CD8-positive, alpha-beta memory T cell (primary cell): ENCODE measurements at regions not wholly inside any gene's neighbourhood (a gene's known extent, or its start where the extent isn't known, plus 50 kb on each side); places are given as distances from the start of the nearest gene placed in this dataset.
"Not testable (repeated sequence)": the region's sequence is repeated elsewhere in the genome, so short reads cannot be mapped to it uniquely, and the experiment has no call there.

Experiments used
- CTCF ChIA-PET: fragments of 350-600 bp; sonication (Branson Sonifier 250); formaldehyde crosslinking; loops from one replicate; lab custom pipeline; 2021; ENCODE audit warnings: antibody characterized with exemption; lab: Charles Lee
- POLR2A ChIA-PET: fragments of 350-600 bp; sonication (Branson Sonifier 250); formaldehyde crosslinking; loops from one replicate; lab custom pipeline; 2021; ENCODE audit warnings: antibody characterized with exemption; lab: Charles Lee
- DNase-seq, 5 donors: peaks; one replicate each; pipeline versions ENCODE4 v3.0.0 to v3.0.0-alpha.2; 2020 to 2022; ENCODE audit warnings: mixed read lengths in 1 of 5
- H3K27ac ChIP-seq: one replicate; pipeline ENCODE4 v1.7.0; 2013; ENCODE audit warnings: low read depth, mild to moderate bottlenecking, low read length, moderate library complexity
- H3K27me3 ChIP-seq: 2 replicates; pipeline ENCODE4 v1.7.0; 2013; ENCODE audit warnings: low read length, mild to moderate bottlenecking; ENCODE audit not compliant: insufficient read depth, poor library complexity, severe bottlenecking
- H3K36me3 ChIP-seq: 2 replicates; pipeline ENCODE4 v1.7.0; 2013; ENCODE audit warnings: mild to moderate bottlenecking, low read length, moderate library complexity; ENCODE audit not compliant: insufficient read depth
- H3K4me1 ChIP-seq: 2 replicates; pipeline ENCODE4 v1.7.0; 2013; ENCODE audit warnings: mild to moderate bottlenecking, low read length, moderate library complexity; ENCODE audit not compliant: insufficient read depth
- H3K4me3 ChIP-seq: 2 replicates; pipeline ENCODE4 v1.7.0; 2013; ENCODE audit warnings: mild to moderate bottlenecking, low read length
- H3K9me3 ChIP-seq: 2 replicates; pipeline ENCODE4 v1.7.0; 2013; ENCODE audit warnings: mild to moderate bottlenecking, low read length
- H3K27ac Mint-ChIP-seq, 8 donors: one replicate each; pipeline ENCODE4 v1.8.0; 2020 to 2021; ENCODE audit warnings: mixed read lengths in 8 of 8, mild to moderate bottlenecking in 6 of 8, inconsistent platforms in 3 of 8, moderate library complexity in 3 of 8
- H3K27me3 Mint-ChIP-seq, 2 donors: one replicate each; pipeline ENCODE4 v1.8.0; 2020 to 2021; ENCODE audit warnings: mixed read lengths in 2 of 2, mild to moderate bottlenecking in 1 of 2, moderate library complexity in 1 of 2
- H3K36me3 Mint-ChIP-seq, 3 donors: one replicate each; pipeline ENCODE4 v1.8.0; 2020 to 2021; ENCODE audit warnings: mixed read lengths in 3 of 3, inconsistent platforms in 1 of 3, mild to moderate bottlenecking in 1 of 3
- H3K4me1 Mint-ChIP-seq, 3 donors: one replicate each; pipeline ENCODE4 v1.8.0; 2020 to 2021; ENCODE audit warnings: mixed read lengths in 3 of 3, inconsistent platforms in 1 of 3, mild to moderate bottlenecking in 1 of 3
- H3K4me3 Mint-ChIP-seq, 7 donors: one replicate each; pipeline ENCODE4 v1.8.0; 2020 to 2021; ENCODE audit warnings: mixed read lengths in 7 of 7, mild to moderate bottlenecking in 6 of 7, moderate library complexity in 4 of 7, inconsistent platforms in 2 of 7
- H3K9me3 Mint-ChIP-seq, 5 donors: one replicate each; pipeline ENCODE4 v1.8.0; 2020 to 2022; ENCODE audit warnings: mixed read lengths in 5 of 5, mild to moderate bottlenecking in 3 of 5, moderate library complexity in 2 of 5, inconsistent platforms in 1 of 5

DNA sequence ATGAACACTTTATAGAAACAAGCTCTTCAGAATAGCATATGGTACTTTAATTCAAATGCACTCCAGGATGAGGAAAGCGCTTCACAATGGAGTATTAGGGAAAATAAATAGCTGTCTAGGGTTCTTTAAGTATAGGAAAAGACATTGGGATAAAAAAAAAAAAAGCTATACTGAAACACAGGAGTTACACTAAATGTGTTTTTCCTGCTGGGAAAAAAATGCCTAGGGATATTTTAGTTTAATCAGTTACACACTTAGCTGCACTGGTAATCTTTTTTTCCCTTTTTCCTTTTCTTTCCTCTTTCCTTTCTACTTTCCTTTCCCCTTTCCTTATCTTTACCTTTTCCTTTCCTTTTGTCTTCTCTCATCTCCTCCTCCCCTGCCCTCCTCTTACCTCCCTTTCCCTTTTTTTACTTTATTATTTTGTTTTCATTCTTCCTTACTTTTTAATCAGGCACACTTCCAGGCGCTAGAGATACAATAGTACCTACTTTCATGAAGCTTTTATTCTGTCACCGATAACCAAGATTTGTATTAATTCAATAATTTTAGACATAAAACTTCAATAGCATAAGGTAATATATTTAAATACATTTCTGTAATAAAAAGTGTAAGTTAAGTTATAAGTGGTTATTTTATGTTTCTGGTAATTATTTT is 758.7 kb downstream of the CDH18 start:
- H3K4me3 ChIP-seq = no peak overlapping the region
- H3K36me3 Mint-ChIP-seq = no peaks in the 10 kb centered on the region
- CTCF ChIA-PET = no interaction called here
- no peaks in the 10 kb centered on the region for H3K36me3 ChIP-seq
- H3K27ac Mint-ChIP-seq = no peak overlapping the region
- peaks cover 2 to 11% (median 8%) of the 10 kb centered on the region in 5 donors for H3K9me3 Mint-ChIP-seq
- no peak for DNase-seq
- no peaks in the 10 kb centered on the region for H3K27me3 ChIP-seq
- POLR2A ChIA-PET = no interaction called here
- H3K9me3 ChIP-seq = no peaks in the 10 kb centered on the region
- no peaks in the 10 kb centered on the region for H3K27me3 Mint-ChIP-seq
- no peaks in the 10 kb centered on the region for H3K4me1 ChIP-seq
- H3K27ac ChIP-seq = no peak overlapping the region
- no peaks in the 10 kb centered on the region for H3K4me1 Mint-ChIP-seq
- H3K4me3 Mint-ChIP-seq = no peak overlapping the region

DNA sequence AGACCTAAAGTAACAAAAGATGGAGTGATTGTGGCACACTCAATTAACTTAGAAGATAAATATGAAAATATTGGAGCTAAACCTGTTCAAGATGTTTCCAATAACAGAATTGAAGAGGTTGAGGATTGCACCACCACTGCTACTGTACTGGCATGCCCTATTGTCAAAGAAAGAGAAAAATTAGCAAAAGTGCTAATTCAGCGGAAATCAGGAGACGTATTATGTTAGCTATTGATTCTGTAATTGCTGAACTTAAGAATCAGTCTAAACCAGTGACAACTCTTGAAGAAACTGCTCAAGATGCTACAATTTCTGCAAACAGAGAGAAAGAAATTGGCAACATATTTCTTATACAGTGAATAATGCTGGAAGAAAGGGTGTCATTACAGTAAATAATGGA is 754.4 kb downstream of the CDH18 start:
- Mint-ChIP-seq H3K4me1 (no peaks in the 10 kb centered on the region), H3K36me3 (no peaks in the 10 kb centered on the region), H3K27ac (no peak overlapping the region), H3K4me3 (no peak overlapping the region), H3K27me3 (no peaks in the 10 kb centered on the region), H3K9me3 (peaks cover 2 to 16% (median 11%) of the 10 kb centered on the region in 5 donors)
- H3K4me3 ChIP-seq = no peak overlapping the region
- no peaks in the 10 kb centered on the region for H3K27me3 ChIP-seq
- H3K27ac ChIP-seq = no peak overlapping the region
- no peak for DNase-seq
- H3K4me1 ChIP-seq = no peaks in the 10 kb centered on the region
- H3K36me3 ChIP-seq = no peaks in the 10 kb centered on the region
- H3K9me3 ChIP-seq = no peaks in the 10 kb centered on the region
- ChIA-PET POLR2A (no interaction called here), CTCF (no interaction called here)

DNA sequence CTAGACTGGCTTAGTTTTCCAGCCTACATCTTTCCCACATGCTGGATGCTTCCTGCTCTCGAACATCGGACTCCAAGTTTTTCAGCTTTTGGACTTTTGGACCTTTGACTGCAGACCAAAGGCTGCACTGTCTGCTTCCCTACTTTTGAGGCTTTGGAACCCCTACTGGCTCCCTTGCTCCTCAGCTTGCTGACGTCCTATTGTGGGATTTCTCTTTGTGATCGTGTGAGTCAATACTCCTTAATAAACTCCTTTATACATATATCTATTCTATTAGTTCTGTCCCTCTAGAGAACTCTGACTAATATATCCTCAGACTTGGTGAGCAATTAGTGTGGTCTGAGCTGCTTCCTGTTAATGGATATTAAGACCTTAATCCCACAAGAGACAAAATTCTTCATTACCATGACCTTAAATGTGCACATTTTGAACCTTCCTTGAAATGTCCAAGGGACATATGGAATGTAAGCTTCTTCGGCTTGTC is 752.9 kb downstream of the CDH18 start:
- Mint-ChIP-seq H3K27ac (no peak overlapping the region), H3K4me1 (no peaks in the 10 kb centered on the region), H3K9me3 (peaks cover 0 to 16% (median 9%) of the 10 kb centered on the region in 5 donors), H3K27me3 (no peaks in the 10 kb centered on the region), H3K4me3 (no peak overlapping the region), H3K36me3 (no peaks in the 10 kb centered on the region)
- H3K27me3 ChIP-seq = no peaks in the 10 kb centered on the region
- H3K36me3 ChIP-seq = no peaks in the 10 kb centered on the region
- H3K4me1 ChIP-seq = no peaks in the 10 kb centered on the region
- no peak overlapping the region for H3K4me3 ChIP-seq
- H3K9me3 ChIP-seq = no peaks in the 10 kb centered on the region
- no peak overlapping the region for H3K27ac ChIP-seq
- ChIA-PET CTCF (no interaction called here), POLR2A (no interaction called here)
- DNase-seq = no peak

DNA sequence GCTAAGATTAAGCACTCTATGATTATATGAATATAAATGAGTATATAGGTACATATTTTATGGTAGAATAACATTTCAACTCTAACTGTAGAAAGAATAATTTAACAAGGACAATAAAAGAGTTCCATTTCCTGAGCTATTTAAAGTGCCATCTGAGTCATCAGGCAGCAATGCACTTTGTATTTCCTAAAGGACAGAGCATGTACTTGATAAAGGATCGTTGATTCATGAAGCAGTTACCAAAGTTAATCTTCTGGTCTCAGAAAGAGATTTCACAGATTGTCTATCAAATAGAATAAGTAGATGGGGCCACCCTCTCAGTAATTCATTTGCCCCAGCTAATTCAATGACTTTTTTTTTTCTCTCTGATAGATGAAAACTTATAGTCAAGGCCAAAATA is 747.8 kb downstream of the CDH18 start:
- Mint-ChIP-seq H3K9me3 (peaks cover 0 to 18% (median 8%) of the 10 kb centered on the region in 5 donors), H3K27ac (no peak overlapping the region), H3K4me1 (no peaks in the 10 kb centered on the region), H3K4me3 (no peak overlapping the region), H3K36me3 (no peaks in the 10 kb centered on the region), H3K27me3 (no peaks in the 10 kb centered on the region)
- Histone ChIP-seq H3K4me3 (no peak overlapping the region), H3K27ac (no peak overlapping the region), H3K27me3 (no peaks in the 10 kb centered on the region), H3K4me1 (no peaks in the 10 kb centered on the region), H3K9me3 (no peaks in the 10 kb centered on the region), H3K36me3 (no peaks in the 10 kb centered on the region)
- CTCF ChIA-PET = no interaction called here
- DNase-seq = no peak
- POLR2A ChIA-PET = no interaction called here

DNA sequence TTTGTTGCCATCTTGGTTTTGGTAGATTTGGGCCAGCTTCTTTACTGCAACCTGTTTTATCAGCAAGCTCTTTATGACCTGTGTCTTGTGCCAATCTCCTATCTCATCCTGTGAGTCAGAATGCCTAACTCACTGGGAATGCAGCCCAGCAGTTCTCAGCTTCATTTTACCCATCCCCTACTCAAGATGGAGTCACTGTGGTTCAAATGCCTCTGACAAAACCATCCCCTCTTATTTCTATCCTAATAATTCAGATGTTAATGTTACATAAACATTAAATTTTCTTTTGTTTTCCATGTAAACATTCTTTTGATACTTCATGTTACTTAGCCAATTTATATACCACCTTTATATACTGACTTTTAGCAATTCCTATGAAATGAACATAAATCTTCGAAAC is 746.3 kb downstream of the CDH18 start:
- Mint-ChIP-seq H3K36me3 (no peaks in the 10 kb centered on the region), H3K27ac (no peak overlapping the region), H3K4me3 (no peak overlapping the region), H3K9me3 (peaks cover 3 to 21% (median 16%) of the 10 kb centered on the region in 5 donors), H3K27me3 (no peaks in the 10 kb centered on the region), H3K4me1 (no peaks in the 10 kb centered on the region)
- H3K27me3 ChIP-seq = no peaks in the 10 kb centered on the region
- no peak overlapping the region for H3K27ac ChIP-seq
- ChIA-PET CTCF (no interaction called here), POLR2A (no interaction called here)
- H3K9me3 ChIP-seq = no peaks in the 10 kb centered on the region
- H3K4me1 ChIP-seq = no peaks in the 10 kb centered on the region
- no peak overlapping the region for H3K4me3 ChIP-seq
- H3K36me3 ChIP-seq = no peaks in the 10 kb centered on the region
- no peak for DNase-seq

DNA sequence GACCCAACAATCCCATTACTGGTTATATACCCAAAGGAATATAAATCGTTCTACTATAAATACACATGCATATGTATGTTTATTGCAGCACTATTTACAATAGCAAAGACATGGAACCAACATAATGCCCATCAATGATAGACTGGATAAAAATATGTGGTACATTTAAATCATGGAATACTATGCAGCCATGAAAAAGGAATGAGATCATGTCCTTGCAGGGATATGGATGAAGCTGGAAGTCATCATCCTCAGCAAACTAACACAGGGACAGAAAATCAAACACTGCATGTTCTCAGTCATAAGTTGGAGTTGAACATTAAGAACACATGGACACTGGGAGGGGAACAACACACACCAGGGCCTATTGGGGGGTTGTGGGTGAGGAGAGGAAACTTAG is 741.8 kb downstream of the CDH18 start:
- H3K36me3 ChIP-seq, CTCF ChIA-PET, H3K27ac ChIP-seq, H3K27ac Mint-ChIP-seq, H3K4me3 Mint-ChIP-seq, H3K9me3 ChIP-seq, H3K36me3 Mint-ChIP-seq, H3K4me3 ChIP-seq, H3K27me3 ChIP-seq, POLR2A ChIA-PET, H3K4me1 ChIP-seq, H3K4me1 Mint-ChIP-seq, H3K27me3 Mint-ChIP-seq, DNase-seq: not testable (repeated sequence)
- peaks cover 3 to 22% (median 15%) of the 10 kb centered on the region in 5 donors for H3K9me3 Mint-ChIP-seq

DNA sequence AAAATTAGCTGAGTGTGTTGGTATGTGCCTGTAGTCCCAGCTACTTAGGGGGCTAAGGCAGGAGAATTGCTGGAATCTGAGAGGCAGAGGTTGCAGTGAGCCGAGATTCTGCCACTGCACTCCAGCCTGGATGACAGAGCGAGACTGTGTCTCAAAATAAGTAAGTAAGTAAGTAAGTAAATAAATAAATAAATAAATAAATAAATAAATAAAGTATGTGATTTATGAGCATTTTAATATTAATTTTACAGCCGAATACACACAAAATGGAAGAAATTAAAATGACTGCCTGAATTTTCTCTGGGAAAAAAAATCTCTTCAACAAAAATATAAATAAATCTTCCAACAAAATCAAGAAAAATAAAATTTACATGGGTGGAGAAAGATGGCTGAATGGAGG is 740.7 kb downstream of the CDH18 start:
- POLR2A ChIA-PET = no interaction called here
- H3K27me3 ChIP-seq = no peaks in the 10 kb centered on the region
- no peak overlapping the region for H3K27ac Mint-ChIP-seq
- H3K36me3 Mint-ChIP-seq = no peaks in the 10 kb centered on the region
- H3K36me3 ChIP-seq = no peaks in the 10 kb centered on the region
- H3K27me3 Mint-ChIP-seq = no peaks in the 10 kb centered on the region
- H3K9me3 Mint-ChIP-seq = peaks cover 3 to 22% (median 13%) of the 10 kb centered on the region in 5 donors
- no peak for DNase-seq
- no peak overlapping the region for H3K4me3 Mint-ChIP-seq
- no peaks in the 10 kb centered on the region for H3K4me1 Mint-ChIP-seq
- H3K4me3 ChIP-seq = no peak overlapping the region
- H3K27ac ChIP-seq = no peak overlapping the region
- CTCF ChIA-PET = no interaction called here
- no peaks in the 10 kb centered on the region for H3K9me3 ChIP-seq
- no peaks in the 10 kb centered on the region for H3K4me1 ChIP-seq

DNA sequence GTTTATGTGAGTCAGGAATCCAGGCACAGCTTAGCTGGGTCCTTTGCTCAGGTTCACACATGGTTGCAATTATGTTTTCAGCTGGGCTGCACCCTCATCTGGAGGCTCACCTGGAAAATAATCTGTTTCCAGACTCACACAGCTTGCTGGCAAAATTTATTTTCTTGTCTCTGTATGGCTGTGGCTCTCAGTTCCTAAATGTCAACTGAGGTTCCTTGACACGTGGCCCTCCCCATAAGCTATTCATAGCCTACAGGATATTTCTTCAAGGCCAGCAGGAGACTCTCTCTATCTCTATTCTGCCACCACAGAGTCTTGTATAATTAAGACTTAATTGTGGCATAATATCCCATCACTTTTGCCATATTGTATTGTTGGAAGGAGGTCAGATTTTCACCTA is 732.0 kb downstream of the CDH18 start:
- Mint-ChIP-seq H3K27ac (no peak overlapping the region), H3K4me1 (no peaks in the 10 kb centered on the region), H3K36me3 (no peaks in the 10 kb centered on the region), H3K4me3 (no peak overlapping the region), H3K27me3 (no peaks in the 10 kb centered on the region), H3K9me3 (peaks cover 0 to 19% (median 9%) of the 10 kb centered on the region in 5 donors)
- DNase-seq = no peak
- no peaks in the 10 kb centered on the region for H3K36me3 ChIP-seq
- no peaks in the 10 kb centered on the region for H3K27me3 ChIP-seq
- H3K27ac ChIP-seq = no peak overlapping the region
- POLR2A ChIA-PET = no interaction called here
- H3K4me3 ChIP-seq = no peak overlapping the region
- no peaks in the 10 kb centered on the region for H3K4me1 ChIP-seq
- CTCF ChIA-PET = no interaction called here
- no peaks in the 10 kb centered on the region for H3K9me3 ChIP-seq
